GM06990 (cell line): ENCODE measurements at regions not wholly inside any gene's neighbourhood (a gene's known extent, or its start where the extent isn't known, plus 50 kb on each side); places are given as distances from the start of the nearest gene placed in this dataset.

Experiments
- DNase-seq: peaks from one replicate; pipeline ENCODE4 v3.0.0-alpha.2; 2011; ENCODE audit not compliant: insufficient read length; ENCODE audit errors: extremely low read depth
- H3K27me3 ChIP-seq: replicated peaks from 2 replicates; pipeline ENCODE4 v1.6.0; 2011; ENCODE audit warnings: low read length; ENCODE audit not compliant: control insufficient read depth, insufficient read depth
- H3K36me3 ChIP-seq: 2 replicates; pipeline ENCODE4 v1.5.1; 2011; ENCODE audit warnings: low read length; ENCODE audit not compliant: control insufficient read depth, insufficient read depth
- H3K4me3 ChIP-seq: replicated peaks from 2 replicates; pipeline ENCODE4 v1.5.1; 2011; ENCODE audit warnings: low read depth, mild to moderate bottlenecking, control low read depth, low read length
- CTCF ChIP-seq: IDR thresholded peaks from 2 replicates; pipeline ENCODE4 v1.5.1; 2011; ENCODE audit warnings: low read length, control low read depth, mild to moderate bottlenecking, inconsistent platforms; ENCODE audit not compliant: insufficient read depth, poor library complexity, severe bottlenecking

GRCh38 chr9:126155756-126156664 lies 170.6 kb upstream of the MVB12B start:
- Histone ChIP-seq H3K36me3 (no peaks in the 10 kb centered on the region), H3K4me3 (no peak overlapping the region), H3K27me3 (no peaks in the 10 kb centered on the region; the same call in none of the 2 replicates)
- no peak for TF ChIP-seq CTCF
- no peak for DNase-seq

DNA sequence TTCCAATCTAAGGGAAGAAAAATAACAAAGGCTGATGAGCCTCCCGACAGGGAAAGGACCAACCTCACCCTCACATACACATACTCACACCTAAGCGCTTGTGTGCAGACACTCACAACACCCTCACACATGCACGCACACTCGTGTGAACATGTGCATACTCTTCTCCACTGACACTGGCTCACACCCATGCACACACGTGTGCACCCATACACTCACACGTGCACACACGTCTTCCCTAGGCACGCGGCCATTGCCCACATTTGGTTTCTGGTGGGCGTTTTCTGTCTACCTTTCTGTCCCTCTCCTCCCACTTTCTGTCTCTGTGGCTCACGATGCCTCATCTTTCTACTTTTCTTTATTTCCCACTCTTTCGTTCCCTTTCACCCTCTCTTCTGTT lies 169.7 kb upstream of the MVB12B start:
- no peak for TF ChIP-seq CTCF
- no peak overlapping the region for H3K4me3 ChIP-seq
- no peaks in the 10 kb centered on the region for H3K36me3 ChIP-seq
- no peak for DNase-seq
- no peaks in the 10 kb centered on the region; the same call in none of the 2 replicates for H3K27me3 ChIP-seq

- no peaks in the 10 kb centered on the region; the same call in none of the 2 replicates for H3K27me3 ChIP-seq
- H3K36me3 ChIP-seq, result no peaks in the 10 kb centered on the region
- no peak overlapping the region for H3K4me3 ChIP-seq
- TF ChIP-seq CTCF, result no peak
- DNase-seq, result no peak
These were observed 169.2 kb upstream of the MVB12B start for GRCh38 chr9:126157423-126157822.

- no peak for TF ChIP-seq CTCF
- H3K4me3 ChIP-seq, result no peak overlapping the region
- no peaks in the 10 kb centered on the region; the same call in none of the 2 replicates for H3K27me3 ChIP-seq
- no peak for DNase-seq
- H3K36me3 ChIP-seq, result no peaks in the 10 kb centered on the region
These were observed 168.6 kb upstream of the MVB12B start for GRCh38 chr9:126157826-126158587.

GRCh38 chr9:126158588-126159429 lies 167.8 kb upstream of the MVB12B start:
- Histone ChIP-seq H3K36me3 (no peaks in the 10 kb centered on the region), H3K4me3 (no peak overlapping the region), H3K27me3 (no peaks in the 10 kb centered on the region; the same call in none of the 2 replicates)
- no peak for TF ChIP-seq CTCF
- DNase-seq, result no peak
